Prostate gland (tissue), 2 donors: ENCODE measurements at regions not wholly inside any gene's neighbourhood (a gene's known extent, or its start where the extent isn't known, plus 50 kb on each side); places are given as distances from the start of the nearest gene placed in this dataset.

Source experiments
- DNase-seq: peaks from one replicate; pipeline ENCODE4 v3.0.0-alpha.2; 2019; ENCODE audit warnings: low spot score
- H3K27ac ChIP-seq, 2 donors: fragments of 200-600 bp; sonication (generic); 2 replicates each; pipeline ENCODE4 v1.5.1; 2017 to 2019
- H3K27me3 ChIP-seq: fragments of 200-600 bp; sonication (generic); replicated peaks from 2 replicates; pipeline ENCODE4 v1.5.1; 2019; ENCODE audit not compliant: insufficient read depth
- H3K36me3 ChIP-seq, 2 donors: fragments of 200-600 bp; sonication (generic); 1 replicate in 1 of 2; 2 replicates in 1 of 2; pipeline versions ENCODE4 v1.5.1 to v1.8.1; 2017 to 2019
- H3K4me1 ChIP-seq: fragments of 200-600 bp; sonication (generic); replicated peaks from 2 replicates; pipeline ENCODE4 v1.5.1; 2019
- H3K4me3 ChIP-seq, 2 donors: fragments of 200-600 bp; sonication (generic); 2 replicates each; pipeline ENCODE4 v1.5.1; 2017 to 2019
- H3K9me3 ChIP-seq: fragments of 200-600 bp; sonication (generic); 2 replicates; pipeline ENCODE4 v1.5.1; 2017
- CTCF ChIP-seq, 4 experiments: fragments of 200-600 bp in 2 of 4; fragments of 450-650 bp in 2 of 4; sonication (generic) in 2 of 4; IDR thresholded peaks; 1 replicate in 3 of 4; 2 replicates in 1 of 4; pipeline ENCODE4 v1.5.1; 2016 to 2019; ENCODE audit warnings: antibody characterized with exemption in 4 of 4, mild to moderate bottlenecking in 2 of 4, moderate library complexity in 2 of 4
- POLR2A ChIP-seq: fragments of 450-650 bp; IDR thresholded peaks from one replicate; pipeline ENCODE4 v1.6.1; 2016; ENCODE audit warnings: antibody characterized with exemption, mild to moderate bottlenecking
- POLR2AphosphoS5 ChIP-seq: sonication (generic); formaldehyde crosslinking; IDR thresholded peaks from one replicate; pipeline ENCODE4 v1.6.1; 2017; ENCODE audit warnings: antibody characterized with exemption
- WGBS: methylation state at CpG from one replicate; pipeline ENCODE4 v1.1.5; 2018; 5-methylcytosine and 5-hydroxymethylcytosine counted together
- intact Hi-C: fragments of 100-400 bp; cut with DNase I; formaldehyde crosslinking; loops from one replicate; pipeline ENCODE4 v1.14.2; 2022

DNA sequence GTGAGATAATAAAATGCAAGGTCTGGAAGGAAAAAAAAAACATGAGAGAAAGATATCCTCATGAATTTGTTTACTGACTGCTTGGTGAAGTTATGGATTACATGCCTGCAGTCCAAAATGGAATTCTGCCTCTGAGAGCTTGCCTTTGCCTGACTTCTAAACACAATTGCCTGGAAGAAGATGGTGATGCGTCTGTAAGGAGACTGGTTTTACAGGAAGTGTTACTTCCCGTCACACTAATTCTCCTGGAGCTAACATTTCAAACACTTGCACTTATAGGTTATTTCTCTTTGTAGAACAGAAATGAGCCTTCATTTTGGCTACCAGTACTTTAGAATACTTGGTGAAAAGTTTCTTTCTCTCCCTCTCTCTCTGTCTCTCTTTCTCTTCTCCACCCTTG is 884.3 kb downstream of the TSN start:
- no peak overlapping the region for H3K27ac ChIP-seq
- TF ChIP-seq POLR2A (no peak), CTCF (IDR thresholded peaks at IDR 0.05) (no peak), POLR2AphosphoS5 (no peak)
- no peaks in the 10 kb centered on the region for H3K36me3 ChIP-seq
- no peaks in the 10 kb centered on the region for H3K9me3 ChIP-seq
- DNase-seq: no peak
- H3K4me1 ChIP-seq: no peaks in the 10 kb centered on the region
- 36% methylated on average over 2 of the region's 2 CpGs for WGBS
- no peaks in the 10 kb centered on the region for H3K27me3 ChIP-seq
- H3K4me3 ChIP-seq: no peak overlapping the region
- intact Hi-C loops: no loop called here

DNA sequence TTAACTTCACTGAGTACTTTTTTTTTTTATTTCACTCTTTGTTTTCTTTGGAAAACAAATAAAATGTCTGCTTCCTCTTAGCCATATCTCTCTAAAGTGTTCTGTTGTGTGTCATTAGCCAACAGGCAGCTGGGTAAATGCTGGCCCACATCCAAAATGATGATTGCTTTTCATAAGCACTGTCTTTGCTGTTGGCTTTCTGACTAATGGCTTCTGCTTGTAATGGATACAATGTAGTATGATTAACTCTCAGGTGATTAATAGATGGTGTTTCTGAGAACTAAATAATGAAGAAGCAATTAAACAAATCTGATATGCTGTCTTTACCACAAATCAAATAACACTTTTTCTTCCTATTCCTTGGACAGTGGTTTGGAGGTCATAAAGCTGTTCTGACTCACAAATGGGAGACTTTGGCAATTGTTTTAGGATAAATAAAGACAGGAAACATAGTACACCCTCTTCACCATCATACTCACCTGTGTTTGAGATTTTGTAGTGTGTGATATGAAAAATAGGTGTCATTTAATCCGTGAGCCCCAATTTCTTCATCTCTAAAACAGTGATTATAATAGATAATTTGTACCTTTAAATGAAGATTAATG is 888.4 kb downstream of the TSN start:
- intact Hi-C loops: no loop called here
- no peak for TF ChIP-seq CTCF (IDR thresholded peaks at IDR 0.05)
- TF ChIP-seq POLR2A: no peak
- peak; percentile 68 for TF ChIP-seq POLR2AphosphoS5

DNA sequence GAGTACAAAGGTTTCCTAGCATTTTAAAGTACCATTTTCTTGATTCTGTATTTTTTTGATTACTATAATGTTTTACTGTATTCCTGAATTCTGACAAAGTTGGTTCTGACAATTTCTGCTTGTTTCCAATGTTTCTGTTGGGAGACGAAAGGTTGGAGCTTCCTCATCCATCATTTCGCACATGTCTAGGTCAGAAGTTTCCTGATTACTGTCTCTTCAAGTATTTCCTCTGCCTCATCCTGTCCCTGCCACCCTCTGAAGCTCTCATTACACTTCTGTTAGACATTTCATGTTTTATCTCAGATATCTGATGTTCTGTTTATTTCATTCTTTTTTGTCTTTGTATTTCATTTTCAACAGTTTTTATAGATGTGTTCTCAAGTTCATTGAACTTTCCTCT is 895.8 kb downstream of the TSN start:
- TF ChIP-seq POLR2A (no peak), POLR2AphosphoS5 (no peak), CTCF (IDR thresholded peaks at IDR 0.05) (no peak)
- Histone ChIP-seq H3K27ac (no peak overlapping the region), H3K4me1 (no peaks in the 10 kb centered on the region), H3K27me3 (no peaks in the 10 kb centered on the region), H3K4me3 (no peak overlapping the region), H3K36me3 (no peaks in the 10 kb centered on the region), H3K9me3 (no peaks in the 10 kb centered on the region)
- intact Hi-C loops: no loop called here
- no peak for DNase-seq
- WGBS: 79% methylated on average over 2 of the region's 2 CpGs

More for the DNA sequence above, 888.4 kb downstream of the TSN start:
- no peak overlapping the region for H3K4me3 ChIP-seq
- WGBS: 23% methylated on average over 1 of the region's 1 CpG
- no peaks in the 10 kb centered on the region for H3K9me3 ChIP-seq
- H3K36me3 ChIP-seq: no peaks in the 10 kb centered on the region
- H3K27ac ChIP-seq: no peak overlapping the region
- DNase-seq: peak; percentile 58
- H3K4me1 ChIP-seq: no peaks in the 10 kb centered on the region
- no peaks in the 10 kb centered on the region for H3K27me3 ChIP-seq

- Histone ChIP-seq H3K27ac (no peak overlapping the region), H3K9me3 (no peaks in the 10 kb centered on the region), H3K4me3 (no peak overlapping the region), H3K4me1 (no peaks in the 10 kb centered on the region), H3K36me3 (no peaks in the 10 kb centered on the region), H3K27me3 (no peaks in the 10 kb centered on the region)
- TF ChIP-seq CTCF (IDR thresholded peaks at IDR 0.05) (no peak), POLR2A (no peak), POLR2AphosphoS5 (no peak)
- DNase-seq: no peak
- intact Hi-C loops: no loop called here
- 95% methylated on average over 2 of the region's 2 CpGs for WGBS
Observed at GRCh38 chr2:122651780-122652179, 896.3 kb downstream of the TSN start.

DNA sequence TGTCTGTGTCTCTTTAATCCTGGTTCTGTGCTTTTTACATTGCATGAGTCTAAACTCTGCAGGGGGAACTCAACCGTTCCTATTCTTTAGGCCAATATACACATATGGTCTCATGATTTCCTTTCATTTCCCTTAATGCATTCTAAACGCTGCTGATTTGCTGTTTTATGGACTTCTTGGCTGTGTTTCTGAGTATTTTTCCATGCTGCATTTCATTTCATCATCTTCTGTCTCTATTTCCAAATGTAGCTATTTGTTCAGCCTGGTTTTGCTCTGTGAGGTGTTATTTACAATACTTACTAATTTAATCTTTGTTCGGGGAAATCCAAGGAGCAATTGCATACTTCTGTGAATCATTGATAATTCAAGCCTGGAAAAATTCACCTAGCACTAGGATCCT is 897.2 kb downstream of the TSN start:
- no peak overlapping the region for H3K4me3 ChIP-seq
- no peaks in the 10 kb centered on the region for H3K27me3 ChIP-seq
- H3K9me3 ChIP-seq: no peaks in the 10 kb centered on the region
- 60% methylated on average over 3 of the region's 3 CpGs for WGBS
- H3K4me1 ChIP-seq: no peaks in the 10 kb centered on the region
- TF ChIP-seq POLR2AphosphoS5: no peak
- no peak for TF ChIP-seq CTCF (IDR thresholded peaks at IDR 0.05)
- TF ChIP-seq POLR2A: no peak
- DNase-seq: no peak
- H3K27ac ChIP-seq: no peak overlapping the region
- H3K36me3 ChIP-seq: no peaks in the 10 kb centered on the region
- intact Hi-C loops: no loop called here
